KMS-11 (cell line): ENCODE measurements at regions not wholly inside any gene's neighbourhood (a gene's known extent, or its start where the extent isn't known, plus 50 kb on each side); places are given as distances from the start of the nearest gene placed in this dataset.

ENCODE experiments used
- H2AFZ ChIP-seq: fragments of 200-600 bp; sonication (generic); 2 replicates; pipeline ENCODE4 v1.6.1; 2016; ENCODE audit warnings: antibody characterized with exemption, mixed run types, low read depth
- H3K27ac ChIP-seq: fragments of 200-600 bp; sonication (generic); 2 replicates; pipeline ENCODE4 v1.6.1; 2016; ENCODE audit warnings: mild to moderate bottlenecking, mixed run types
- H3K27me3 ChIP-seq: fragments of 200-600 bp; sonication (generic); 2 replicates; pipeline ENCODE4 v1.6.1; 2017; ENCODE audit warnings: mild to moderate bottlenecking, low read depth, mixed run types, moderate library complexity; ENCODE audit not compliant: insufficient read depth
- H3K36me3 ChIP-seq: fragments of 200-600 bp; sonication (generic); 2 replicates; pipeline ENCODE4 v1.6.1; 2017; ENCODE audit warnings: mild to moderate bottlenecking, mixed run types; ENCODE audit not compliant: insufficient read depth
- H3K4me1 ChIP-seq: fragments of 200-600 bp; sonication (generic); 2 replicates; pipeline ENCODE4 v1.6.1; 2016; ENCODE audit warnings: mild to moderate bottlenecking, low read depth, mixed run types; ENCODE audit not compliant: poor library complexity, severe bottlenecking
- H3K4me2 ChIP-seq: fragments of 200-600 bp; sonication (generic); 2 replicates; pipeline ENCODE4 v1.7.0; 2016; ENCODE audit warnings: mild to moderate bottlenecking, mixed run types
- H3K4me3 ChIP-seq: fragments of 200-600 bp; sonication (generic); IDR thresholded peaks from 2 replicates; pipeline ENCODE4 v1.6.1; 2017; ENCODE audit warnings: low read depth, low read length, mixed read lengths; ENCODE audit not compliant: insufficient read depth
- H3K79me2 ChIP-seq: fragments of 200-600 bp; sonication (generic); 2 replicates; pipeline ENCODE4 v1.6.1; 2016; ENCODE audit warnings: low read depth, mixed run types; ENCODE audit not compliant: insufficient read depth
- H3K9ac ChIP-seq: fragments of 200-600 bp; sonication (generic); 2 replicates; pipeline ENCODE4 v1.6.1; 2016; ENCODE audit warnings: mild to moderate bottlenecking, mixed run types
- H4K20me1 ChIP-seq: fragments of 200-600 bp; sonication (generic); 2 replicates; pipeline ENCODE4 v1.6.1; 2016; ENCODE audit warnings: mild to moderate bottlenecking, mixed run types; ENCODE audit not compliant: insufficient read depth
- CTCF ChIP-seq: fragments of 200-600 bp; sonication (generic); conservative IDR thresholded peaks from 2 replicates; pipeline ENCODE4 v1.6.1; 2017; ENCODE audit warnings: low read depth, mild to moderate bottlenecking, antibody characterized with exemption, low read length, moderate library complexity, mixed read lengths

GRCh38 chr18:55768255-55768654 lies 180.3 kb upstream of the TCF4 start:
- H3K27ac ChIP-seq: no peak overlapping the region
- H3K79me2 ChIP-seq: no peaks in the 10 kb centered on the region
- no peaks in the 10 kb centered on the region for H3K27me3 ChIP-seq
- TF ChIP-seq CTCF: no peak
- no peak overlapping the region for H3K4me2 ChIP-seq
- no peaks in the 10 kb centered on the region for H3K4me1 ChIP-seq
- H3K9ac ChIP-seq: no peak overlapping the region
- H2AFZ ChIP-seq: no peak overlapping the region
- H3K36me3 ChIP-seq: no peaks in the 10 kb centered on the region
- no peaks in the 10 kb centered on the region for H4K20me1 ChIP-seq
- no peak overlapping the region for H3K4me3 ChIP-seq

GRCh38 chr18:55764386-55764785 lies 176.4 kb upstream of the TCF4 start:
- H3K27ac ChIP-seq: no peak overlapping the region
- no peak overlapping the region for H2AFZ ChIP-seq
- TF ChIP-seq CTCF: no peak
- H3K36me3 ChIP-seq: no peaks in the 10 kb centered on the region
- H3K4me1 ChIP-seq: no peaks in the 10 kb centered on the region
- no peak overlapping the region for H3K4me2 ChIP-seq
- no peak overlapping the region for H3K9ac ChIP-seq
- no peaks in the 10 kb centered on the region for H4K20me1 ChIP-seq
- H3K27me3 ChIP-seq: no peaks in the 10 kb centered on the region
- H3K4me3 ChIP-seq: no peak overlapping the region
- H3K79me2 ChIP-seq: no peaks in the 10 kb centered on the region

- H3K27me3 ChIP-seq: no peaks in the 10 kb centered on the region
- H3K79me2 ChIP-seq: no peaks in the 10 kb centered on the region
- no peak overlapping the region for H3K4me3 ChIP-seq
- no peaks in the 10 kb centered on the region for H3K36me3 ChIP-seq
- H4K20me1 ChIP-seq: no peaks in the 10 kb centered on the region
- H2AFZ ChIP-seq: no peak overlapping the region
- H3K4me2 ChIP-seq: no peak overlapping the region
- H3K4me1 ChIP-seq: no peaks in the 10 kb centered on the region
- H3K27ac ChIP-seq: no peak overlapping the region
- no peak overlapping the region for H3K9ac ChIP-seq
- TF ChIP-seq CTCF: no peak
Measured at GRCh38 chr18:55763805-55764204, 175.8 kb upstream of the TCF4 start.

GRCh38 chr18:55763298-55763697 lies 175.3 kb upstream of the TCF4 start:
- Histone ChIP-seq H3K4me3 (no peak overlapping the region), H3K4me1 (no peaks in the 10 kb centered on the region), H3K79me2 (no peaks in the 10 kb centered on the region), H2AFZ (no peak overlapping the region), H3K36me3 (no peaks in the 10 kb centered on the region), H4K20me1 (no peaks in the 10 kb centered on the region), H3K9ac (no peak overlapping the region), H3K4me2 (no peak overlapping the region), H3K27me3 (no peaks in the 10 kb centered on the region), H3K27ac (no peak overlapping the region)
- TF ChIP-seq CTCF: no peak

- no peaks in the 10 kb centered on the region for H3K27me3 ChIP-seq
- no peak overlapping the region for H3K4me3 ChIP-seq
- no peak for TF ChIP-seq CTCF
- no peaks in the 10 kb centered on the region for H3K4me1 ChIP-seq
- H3K27ac ChIP-seq: no peak overlapping the region
- H3K9ac ChIP-seq: no peak overlapping the region
- no peaks in the 10 kb centered on the region for H3K36me3 ChIP-seq
- H4K20me1 ChIP-seq: no peaks in the 10 kb centered on the region
- no peaks in the 10 kb centered on the region for H3K79me2 ChIP-seq
- no peak overlapping the region for H2AFZ ChIP-seq
- no peak overlapping the region for H3K4me2 ChIP-seq
Measured at GRCh38 chr18:55762424-55762823, 174.4 kb upstream of the TCF4 start.
